CD14-positive monocyte (primary cell): ENCODE measurements at regions not wholly inside any gene's neighbourhood (a gene's known extent, or its start where the extent isn't known, plus 50 kb on each side); places are given as distances from the start of the nearest gene placed in this dataset.
A peak's percentile ranks its signal among the peaks of the same experiment; 100 is the strongest.

Experiments used
- DNase-seq, 3 donors: peaks; one replicate each; pipeline ENCODE4 v3.0.0-alpha.2; 2011 to 2022
- H2AFZ ChIP-seq: 2 replicates; pipeline ENCODE4 v1.6.0; 2012; ENCODE audit warnings: mild to moderate bottlenecking, low read depth, low read length, inconsistent platforms; ENCODE audit not compliant: insufficient read depth, poor library complexity, severe bottlenecking
- H3K27ac ChIP-seq, 2 donors: 1 replicate in 1 of 2; 2 replicates in 1 of 2; pipeline ENCODE4 v1.5.1; 2012 to 2013; ENCODE audit warnings: low read length in 2 of 2, control low read depth in 1 of 2, inconsistent platforms in 1 of 2, low read depth in 1 of 2, mild to moderate bottlenecking in 1 of 2
- H3K27me3 ChIP-seq, 2 donors: one replicate each; pipeline versions ENCODE4 v1.6.0 to v1.6.1; 2011 to 2013; ENCODE audit warnings: low read length in 2 of 2; ENCODE audit not compliant: control insufficient read depth in 2 of 2, insufficient read depth in 2 of 2
- H3K36me3 ChIP-seq, 2 donors: replicated peaks in 1 of 2; 1 replicate in 1 of 2; 2 replicates in 1 of 2; pipeline versions ENCODE4 v1.5.1 to v1.6.1; 2012 to 2013; ENCODE audit warnings: low read length in 2 of 2, control low read depth in 1 of 2, inconsistent platforms in 1 of 2, mild to moderate bottlenecking in 1 of 2; ENCODE audit not compliant: insufficient read depth in 2 of 2, control insufficient read depth in 1 of 2
- H3K4me1 ChIP-seq, 2 donors: 1 replicate in 1 of 2; 2 replicates in 1 of 2; pipeline versions ENCODE4 v1.5.1 to v1.6.1; 2012 to 2013; ENCODE audit warnings: low read length in 2 of 2, control low read depth in 1 of 2, inconsistent platforms in 1 of 2, mild to moderate bottlenecking in 1 of 2, moderate library complexity in 1 of 2; ENCODE audit not compliant: insufficient read depth in 2 of 2, control insufficient read depth in 1 of 2
- H3K4me2 ChIP-seq: replicated peaks from 2 replicates; pipeline ENCODE3; 2012; ENCODE audit warnings: low read length, moderate library complexity, mild to moderate bottlenecking; ENCODE audit not compliant: poor library complexity, severe bottlenecking; ENCODE audit errors: extremely low read depth
- H3K4me3 ChIP-seq, 3 experiments: fragments of 200-600 bp in 1 of 3; sonication (generic) in 1 of 3; replicated peaks in 1 of 3; 1 replicate in 2 of 3; 2 replicates in 1 of 3; pipeline ENCODE4 v1.5.1; 2011 to 2013; ENCODE audit warnings: low read length in 3 of 3, mild to moderate bottlenecking in 3 of 3, control low read depth in 2 of 3, low read depth in 2 of 3, inconsistent platforms in 1 of 3, moderate library complexity in 1 of 3
- H3K79me2 ChIP-seq: 2 replicates; pipeline ENCODE4 v1.6.0; 2012; ENCODE audit warnings: mild to moderate bottlenecking, control low read depth, inconsistent platforms, low read length, moderate library complexity; ENCODE audit not compliant: insufficient read depth
- H3K9ac ChIP-seq: 2 replicates; pipeline ENCODE4 v1.6.0; 2017; ENCODE audit warnings: low read length, mild to moderate bottlenecking; ENCODE audit not compliant: insufficient read depth, poor library complexity, severe bottlenecking
- H3K9me3 ChIP-seq, 2 donors: replicated peaks in 1 of 2; 1 replicate in 1 of 2; 2 replicates in 1 of 2; pipeline versions ENCODE4 v1.5.1 to v1.6.1; 2012 to 2013; ENCODE audit warnings: low read length in 2 of 2, control low read depth in 1 of 2; ENCODE audit not compliant: control insufficient read depth in 1 of 2, insufficient read depth in 1 of 2
- H4K20me1 ChIP-seq: 2 replicates; pipeline ENCODE4 v1.6.0; 2012; ENCODE audit warnings: mild to moderate bottlenecking, low read length, control low read depth, moderate library complexity; ENCODE audit not compliant: insufficient read depth
- H3K27ac Mint-ChIP-seq, 7 donors: one replicate each; pipeline ENCODE4 v1.8.0; 2020; ENCODE audit warnings: mild to moderate bottlenecking in 7 of 7, mixed read lengths in 7 of 7, moderate library complexity in 6 of 7, inconsistent platforms in 2 of 7
- H3K27me3 Mint-ChIP-seq, 3 donors: one replicate each; pipeline ENCODE4 v1.8.0; 2021 to 2022; ENCODE audit warnings: low read depth in 3 of 3, mild to moderate bottlenecking in 3 of 3, mixed read lengths in 3 of 3, moderate library complexity in 3 of 3, inconsistent platforms in 1 of 3
- H3K36me3 Mint-ChIP-seq, 2 donors: one replicate each; pipeline ENCODE4 v1.8.0; 2020; ENCODE audit warnings: mixed read lengths in 2 of 2, inconsistent platforms in 1 of 2, mild to moderate bottlenecking in 1 of 2
- H3K4me1 Mint-ChIP-seq: one replicate; pipeline ENCODE4 v1.8.0; 2020; ENCODE audit warnings: mild to moderate bottlenecking, mixed read lengths
- H3K4me3 Mint-ChIP-seq, 2 donors: one replicate each; pipeline ENCODE4 v1.8.0; 2020; ENCODE audit warnings: mild to moderate bottlenecking in 2 of 2, mixed read lengths in 2 of 2, moderate library complexity in 1 of 2
- H3K9me3 Mint-ChIP-seq, 7 donors: one replicate each; pipeline ENCODE4 v1.8.0; 2020 to 2022; ENCODE audit warnings: mixed read lengths in 7 of 7, mild to moderate bottlenecking in 6 of 7, moderate library complexity in 6 of 7, inconsistent platforms in 2 of 7
- WGBS: methylation state at CpG from one replicate; pipeline ENCODE4 v1.1.5; 2013; ENCODE audit warnings: missing lambda C conversion rate; ENCODE audit not compliant: insufficient coverage; 5-methylcytosine and 5-hydroxymethylcytosine counted together
- intact Hi-C, 2 donors: fragments of 100-400 bp; cut with micrococcal nuclease; formaldehyde crosslinking; loops; one replicate each; pipeline versions ENCODE4 v1.15.0 to v1.15.1; 2023
- TF ChIP-seq, protein P1 (sequence below): fragments of 200-600 bp; IDR thresholded peaks from one replicate; pipeline ENCODE4 v1.8.0; 2022; ENCODE audit warnings: antibody characterized with exemption, mild to moderate bottlenecking

DNA sequence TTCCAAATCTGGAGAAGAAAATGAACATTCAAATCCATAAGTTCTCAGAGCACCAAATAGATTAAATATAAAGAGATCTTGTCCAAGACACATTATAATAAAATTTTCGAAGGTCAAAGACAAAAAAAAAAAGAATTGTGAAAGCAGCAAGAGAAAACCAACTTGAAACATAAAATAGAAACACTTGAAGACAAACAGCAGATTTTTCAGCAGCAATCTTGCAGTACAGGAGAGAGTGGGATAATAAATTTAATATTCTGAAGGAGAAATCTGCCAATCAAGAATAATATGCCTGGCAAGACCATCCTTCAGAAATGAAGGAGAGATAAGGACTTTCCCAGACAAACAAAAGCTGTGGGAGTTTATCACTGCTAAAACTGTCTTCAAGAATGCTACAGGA lies 150.5 kb upstream of the COL8A1 start:
- no peak overlapping the region for H3K27ac ChIP-seq
- intact Hi-C loops, result no loop called here
- no peak for DNase-seq
- H3K27me3 Mint-ChIP-seq, result peaks cover 0 to 7% (median 2%) of the 10 kb centered on the region in 3 donors
- no peak overlapping the region for H3K4me3 ChIP-seq
- no peak overlapping the region for H3K9ac ChIP-seq
- H3K27me3 ChIP-seq, result no peaks in the 10 kb centered on the region
- no peak overlapping the region for H3K4me2 ChIP-seq
- H3K4me1 ChIP-seq, result peaks cover 10 to 13% of the 10 kb centered on the region in 2 donors
- H3K27ac Mint-ChIP-seq, result no peak overlapping the region
- no peaks in the 10 kb centered on the region for H3K36me3 Mint-ChIP-seq
- peaks cover 12 to 43% (median 24%) of the 10 kb centered on the region in 7 donors for H3K9me3 Mint-ChIP-seq
- H3K36me3 ChIP-seq, result no peaks in the 10 kb centered on the region
- no peak overlapping the region for H2AFZ ChIP-seq
- WGBS, result no CpG with 5 or more reads among the region's 1 CpG
- no peak overlapping the region for H3K4me3 Mint-ChIP-seq
- peaks cover 10% of the 10 kb centered on the region for H3K4me1 Mint-ChIP-seq
- peaks cover 8 to 14% of the 10 kb centered on the region in 2 donors for H3K9me3 ChIP-seq
- TF ChIP-seq, protein P1, sequence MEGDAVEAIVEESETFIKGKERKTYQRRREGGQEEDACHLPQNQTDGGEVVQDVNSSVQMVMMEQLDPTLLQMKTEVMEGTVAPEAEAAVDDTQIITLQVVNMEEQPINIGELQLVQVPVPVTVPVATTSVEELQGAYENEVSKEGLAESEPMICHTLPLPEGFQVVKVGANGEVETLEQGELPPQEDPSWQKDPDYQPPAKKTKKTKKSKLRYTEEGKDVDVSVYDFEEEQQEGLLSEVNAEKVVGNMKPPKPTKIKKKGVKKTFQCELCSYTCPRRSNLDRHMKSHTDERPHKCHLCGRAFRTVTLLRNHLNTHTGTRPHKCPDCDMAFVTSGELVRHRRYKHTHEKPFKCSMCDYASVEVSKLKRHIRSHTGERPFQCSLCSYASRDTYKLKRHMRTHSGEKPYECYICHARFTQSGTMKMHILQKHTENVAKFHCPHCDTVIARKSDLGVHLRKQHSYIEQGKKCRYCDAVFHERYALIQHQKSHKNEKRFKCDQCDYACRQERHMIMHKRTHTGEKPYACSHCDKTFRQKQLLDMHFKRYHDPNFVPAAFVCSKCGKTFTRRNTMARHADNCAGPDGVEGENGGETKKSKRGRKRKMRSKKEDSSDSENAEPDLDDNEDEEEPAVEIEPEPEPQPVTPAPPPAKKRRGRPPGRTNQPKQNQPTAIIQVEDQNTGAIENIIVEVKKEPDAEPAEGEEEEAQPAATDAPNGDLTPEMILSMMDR, result no peak
- no peaks in the 10 kb centered on the region for H4K20me1 ChIP-seq
- H3K79me2 ChIP-seq, result no peaks in the 10 kb centered on the region

DNA sequence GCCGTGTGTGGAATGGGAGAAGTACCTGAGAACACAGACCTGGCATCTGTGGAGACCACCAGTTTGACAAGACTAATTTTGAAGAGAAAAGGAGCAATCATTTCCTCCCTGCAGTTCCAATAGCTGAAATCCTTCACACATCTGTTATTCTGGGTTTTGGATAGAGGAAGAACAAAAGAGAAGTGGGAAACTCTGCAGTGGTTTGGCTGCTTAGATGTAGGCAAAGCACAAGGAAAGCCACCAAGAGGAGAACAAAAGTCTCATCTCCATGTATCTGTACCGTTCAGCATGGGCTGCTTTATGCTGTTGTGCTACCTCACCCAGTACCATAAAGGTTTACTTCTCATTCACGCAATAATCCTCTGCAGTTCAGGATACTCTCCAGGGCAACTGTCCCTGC lies 153.1 kb upstream of the COL8A1 start:
- H3K27me3 ChIP-seq, result no peaks in the 10 kb centered on the region
- no peak overlapping the region for H3K4me2 ChIP-seq
- peaks cover 6 to 14% of the 10 kb centered on the region in 2 donors for H3K9me3 ChIP-seq
- no peaks in the 10 kb centered on the region for H3K79me2 ChIP-seq
- peak in 2 of 3 donors; percentile 3 to 22 for DNase-seq
- Mint-ChIP-seq H3K27ac (no peak overlapping the region), H3K4me3 (no peak overlapping the region), H3K27me3 (peaks cover 2 to 7% (median 4%) of the 10 kb centered on the region in 3 donors), H3K36me3 (no peaks in the 10 kb centered on the region), H3K4me1 (peaks cover 10% of the 10 kb centered on the region), H3K9me3 (peaks cover 12 to 27% (median 15%) of the 10 kb centered on the region in 7 donors)
- no peaks in the 10 kb centered on the region for H3K36me3 ChIP-seq
- peaks cover 10 to 13% of the 10 kb centered on the region in 2 donors for H3K4me1 ChIP-seq
- no peak overlapping the region for H2AFZ ChIP-seq
- TF ChIP-seq, protein P1, result no peak
- intact Hi-C loops, result no loop called here
- H3K27ac ChIP-seq, result no peak overlapping the region
- H3K9ac ChIP-seq, result no peak overlapping the region
- no peaks in the 10 kb centered on the region for H4K20me1 ChIP-seq
- WGBS, result 0% methylated on average over 2 of the region's 3 CpGs
- H3K4me3 ChIP-seq, result no peak overlapping the region
